Urinary bladder (tissue), 3 donors: ENCODE measurements at regions not wholly inside any gene's neighbourhood (a gene's known extent, or its start where the extent isn't known, plus 50 kb on each side); places are given as distances from the start of the nearest gene placed in this dataset.

Experiments
- DNase-seq: peaks from one replicate; pipeline ENCODE4 v3.0.0-alpha.2; 2015; ENCODE audit errors: extremely low spot score
- H3K27ac ChIP-seq: one replicate; pipeline ENCODE4 v1.5.1; 2013; ENCODE audit warnings: low read depth, mild to moderate bottlenecking, moderate library complexity
- H3K36me3 ChIP-seq: one replicate; pipeline ENCODE4 v1.6.1; 2013; ENCODE audit warnings: mild to moderate bottlenecking, moderate library complexity; ENCODE audit not compliant: insufficient read depth
- H3K4me1 ChIP-seq: one replicate; pipeline ENCODE4 v1.6.1; 2013; ENCODE audit warnings: mild to moderate bottlenecking, moderate library complexity; ENCODE audit not compliant: insufficient read depth
- H3K4me3 ChIP-seq: one replicate; pipeline ENCODE4 v1.5.1; 2013; ENCODE audit warnings: low read depth, low read length
- WGBS: extraction: QIAGEN DNeasy Blood & Tissue Kit; methylation state at CpG from one replicate; pipeline ENCODE4 v1.1.7; 2013; 5-methylcytosine and 5-hydroxymethylcytosine counted together
- donor health status: healthy with polysubstance abuse.
- donor health status: healthy.

DNA sequence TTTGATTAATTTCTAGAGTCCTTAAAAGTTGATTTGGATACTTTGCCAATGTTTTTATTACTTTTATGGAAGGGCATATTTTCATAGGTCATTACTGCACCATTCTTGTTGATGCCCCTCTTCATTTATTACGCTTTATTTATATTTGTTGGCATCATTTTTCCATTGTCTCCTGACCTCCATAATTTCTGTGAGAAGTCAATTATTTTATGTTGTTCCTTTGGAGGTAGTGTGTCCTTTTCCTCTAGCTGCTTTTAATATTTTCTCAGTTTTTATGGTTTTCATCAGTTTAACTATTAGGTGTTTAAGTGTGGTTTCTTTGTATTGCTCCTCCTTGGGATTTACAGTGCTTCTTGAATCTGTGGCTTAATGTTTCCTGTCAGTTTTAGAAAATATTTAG lies 134.9 kb downstream of the SAMD9 start:
- no peak overlapping the region for H3K4me3 ChIP-seq
- no peaks in the 10 kb centered on the region for H3K36me3 ChIP-seq
- DNase-seq, result no peak
- no peaks in the 10 kb centered on the region for H3K4me1 ChIP-seq
- 92% methylated on average over 1 of the region's 1 CpG for WGBS
- H3K27ac ChIP-seq, result no peak overlapping the region

DNA sequence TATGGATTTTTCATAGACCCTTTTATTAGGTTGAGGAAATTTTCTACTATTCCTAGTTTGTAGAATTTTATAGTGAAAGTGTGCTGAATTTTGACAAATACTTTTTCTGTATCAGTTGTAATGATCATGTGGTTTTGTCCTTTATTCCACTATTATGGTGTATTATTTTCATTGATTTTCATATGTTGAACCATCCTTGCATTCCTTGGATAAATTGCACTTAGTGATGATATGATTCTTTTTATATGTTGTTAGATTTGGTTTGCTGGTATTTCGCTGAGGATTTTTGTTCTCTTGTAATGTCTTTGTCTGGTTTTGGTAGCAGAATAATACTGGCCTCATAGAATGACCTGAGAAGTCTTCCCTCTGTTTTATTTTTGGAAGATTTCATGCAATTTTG lies 140.6 kb upstream of the CDK6 start:
- WGBS, result 84% methylated on average over 1 of the region's 1 CpG
- no peak for DNase-seq
- Histone ChIP-seq H3K27ac (no peak overlapping the region), H3K4me3 (no peak overlapping the region), H3K36me3 (no peaks in the 10 kb centered on the region), H3K4me1 (no peaks in the 10 kb centered on the region)

DNA sequence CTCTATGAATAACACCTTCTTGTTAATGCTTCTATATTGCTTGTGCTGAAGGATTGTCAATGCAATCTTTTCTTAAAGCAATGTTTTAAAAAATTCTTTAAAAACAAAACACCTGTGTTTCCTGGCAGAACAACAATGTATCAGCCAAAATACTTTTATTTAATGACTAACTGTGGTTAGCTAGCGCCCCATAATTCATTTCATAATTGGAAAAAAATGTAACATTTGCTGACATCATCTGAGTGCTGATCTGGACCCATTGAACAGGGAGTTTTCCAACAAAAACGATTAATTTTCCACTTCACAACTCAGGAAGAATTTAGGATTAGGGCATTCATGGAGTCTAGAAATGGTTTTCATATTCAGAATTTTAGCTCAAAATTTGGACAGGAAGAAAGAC lies 137.6 kb upstream of the CDK6 start:
- no peak overlapping the region for H3K4me3 ChIP-seq
- no peak for DNase-seq
- WGBS, result 67% methylated on average over 2 of the region's 2 CpGs
- no peak overlapping the region for H3K27ac ChIP-seq
- no peaks in the 10 kb centered on the region for H3K36me3 ChIP-seq
- H3K4me1 ChIP-seq, result no peaks in the 10 kb centered on the region

DNA sequence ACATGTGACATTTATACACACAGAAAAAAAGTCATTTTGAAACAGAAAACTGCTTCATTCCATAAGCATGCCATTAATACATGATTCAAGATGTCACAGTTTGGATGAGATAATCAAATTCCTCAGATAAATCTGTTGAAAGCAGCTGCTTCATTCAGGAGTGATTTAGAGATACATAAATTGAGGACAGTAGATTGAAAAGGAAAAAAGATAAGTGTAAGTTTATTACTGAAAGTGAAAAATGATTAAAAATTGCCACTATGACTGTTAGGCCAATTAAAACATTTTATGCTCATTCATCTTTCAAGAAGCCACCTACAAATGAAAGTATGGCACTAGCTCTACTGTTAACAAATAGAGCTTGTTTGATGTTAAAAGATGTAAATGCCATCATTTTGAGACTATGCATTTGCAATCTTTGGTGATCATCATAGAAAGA lies 136.9 kb upstream of the CDK6 start:
- Histone ChIP-seq H3K36me3 (no peaks in the 10 kb centered on the region), H3K27ac (no peak overlapping the region), H3K4me1 (no peaks in the 10 kb centered on the region), H3K4me3 (no peak overlapping the region)
- DNase-seq, result no peak

DNA sequence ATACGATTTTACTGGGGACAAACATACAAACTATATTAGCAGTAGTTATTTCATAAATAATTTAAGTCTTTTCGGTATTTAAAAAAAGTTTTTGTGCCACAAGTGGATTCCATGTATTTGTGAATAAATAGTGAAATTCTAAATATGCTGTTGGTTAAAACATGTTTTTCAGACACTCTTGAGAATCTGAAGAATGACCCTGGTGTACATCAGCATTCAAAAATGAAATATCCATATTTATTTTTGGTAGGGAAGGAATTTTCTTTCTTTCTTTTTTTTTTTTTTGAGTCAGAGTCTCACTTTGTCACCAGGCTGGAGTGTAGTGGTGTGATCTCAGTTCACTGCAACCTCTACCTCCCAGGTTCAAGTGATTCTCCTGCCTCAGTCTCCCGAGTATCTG lies 136.1 kb upstream of the CDK6 start:
- Histone ChIP-seq H3K4me3 (no peak overlapping the region), H3K36me3 (no peaks in the 10 kb centered on the region), H3K4me1 (no peaks in the 10 kb centered on the region), H3K27ac (no peak overlapping the region)
- 91% methylated on average over 3 of the region's 3 CpGs for WGBS
- DNase-seq, result no peak

DNA sequence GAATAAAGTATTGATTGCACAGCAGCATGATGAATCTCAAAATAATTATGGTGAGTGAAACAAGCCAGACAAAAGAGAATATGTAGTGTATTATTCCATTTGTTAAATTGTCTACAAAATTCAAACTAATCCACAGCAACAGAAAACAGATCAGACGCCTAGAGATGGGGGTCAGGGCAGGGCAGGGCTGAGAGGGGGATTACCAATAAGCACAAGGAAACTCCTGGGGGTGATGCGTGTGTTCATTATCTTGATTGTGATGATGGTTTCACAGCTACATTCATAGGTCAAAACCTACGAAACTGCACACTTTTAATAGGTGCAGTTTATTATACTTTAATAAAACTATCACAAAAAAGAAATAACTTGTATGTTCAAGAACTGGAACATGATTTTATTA lies 132.7 kb upstream of the CDK6 start:
- H3K4me3 ChIP-seq, result no peak overlapping the region
- no peaks in the 10 kb centered on the region for H3K36me3 ChIP-seq
- 72% methylated on average over 3 of the region's 3 CpGs for WGBS
- H3K4me1 ChIP-seq, result no peaks in the 10 kb centered on the region
- DNase-seq, result no peak
- no peak overlapping the region for H3K27ac ChIP-seq

DNA sequence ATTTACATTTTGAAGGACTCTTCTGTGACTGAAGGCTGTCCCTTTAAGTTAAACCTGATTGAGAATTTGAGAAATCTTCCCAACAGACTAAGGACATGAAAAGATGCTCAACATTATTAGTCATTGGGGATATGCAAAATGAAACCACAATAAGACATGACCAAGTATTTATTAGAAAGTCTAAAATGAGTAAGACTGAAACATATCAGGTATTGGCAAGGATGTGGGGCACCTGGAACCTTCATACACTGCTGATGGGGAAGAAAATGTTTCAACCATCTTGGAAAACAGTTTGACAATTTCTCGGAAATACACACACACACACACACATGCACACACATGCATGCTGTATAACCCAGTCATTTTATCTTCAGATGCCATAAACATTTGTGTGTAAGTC lies 132.1 kb upstream of the CDK6 start:
- 91% methylated on average over 1 of the region's 1 CpG for WGBS
- no peaks in the 10 kb centered on the region for H3K4me1 ChIP-seq

DNA sequence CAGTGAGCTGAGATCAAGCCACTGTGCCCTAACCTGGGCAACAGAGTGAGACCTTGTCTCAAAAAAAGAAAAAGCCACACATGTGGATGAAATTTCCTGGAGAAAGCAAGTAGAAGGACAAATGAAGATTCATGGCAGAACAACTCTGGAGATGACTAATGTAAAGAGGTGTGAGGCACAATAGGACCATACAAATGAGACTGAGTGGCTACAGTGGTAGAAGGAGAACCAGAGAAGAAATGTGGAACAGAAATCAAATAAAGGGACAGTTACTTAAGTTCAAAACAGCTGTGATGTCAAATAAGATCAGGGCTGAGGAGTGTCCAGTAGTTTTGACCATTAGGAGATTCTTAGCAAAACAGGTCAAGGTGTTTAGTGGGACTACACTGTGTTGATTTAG lies 130.9 kb upstream of the CDK6 start:
- Histone ChIP-seq H3K4me1 (no peaks in the 10 kb centered on the region), H3K4me3 (no peak overlapping the region), H3K27ac (no peak overlapping the region), H3K36me3 (no peaks in the 10 kb centered on the region)
- DNase-seq, result no peak

More for the DNA sequence above, 132.1 kb upstream of the CDK6 start:
- H3K27ac ChIP-seq, result no peak overlapping the region
- DNase-seq, result no peak
- no peak overlapping the region for H3K4me3 ChIP-seq
- H3K36me3 ChIP-seq, result no peaks in the 10 kb centered on the region

DNA sequence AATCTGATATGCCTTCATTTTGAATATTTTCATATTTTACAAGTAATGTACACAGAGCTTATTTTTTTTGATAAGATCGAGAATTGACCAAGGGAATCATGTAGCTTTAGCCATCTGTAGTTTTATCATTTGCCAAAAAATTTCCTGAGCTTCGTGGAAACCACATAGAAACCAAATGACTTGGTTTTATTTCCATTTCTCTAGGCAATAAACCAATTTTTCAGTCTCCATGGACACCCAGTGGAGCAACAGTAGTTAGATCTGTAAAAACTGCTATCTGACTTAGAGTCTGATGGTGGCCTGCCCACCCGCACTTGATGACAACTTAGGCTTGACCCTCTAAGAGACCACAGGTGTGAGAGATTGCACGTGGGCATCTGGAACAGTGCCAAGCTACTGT lies 127.8 kb upstream of the CDK6 start:
- 61% methylated on average over 4 of the region's 4 CpGs for WGBS

DNA sequence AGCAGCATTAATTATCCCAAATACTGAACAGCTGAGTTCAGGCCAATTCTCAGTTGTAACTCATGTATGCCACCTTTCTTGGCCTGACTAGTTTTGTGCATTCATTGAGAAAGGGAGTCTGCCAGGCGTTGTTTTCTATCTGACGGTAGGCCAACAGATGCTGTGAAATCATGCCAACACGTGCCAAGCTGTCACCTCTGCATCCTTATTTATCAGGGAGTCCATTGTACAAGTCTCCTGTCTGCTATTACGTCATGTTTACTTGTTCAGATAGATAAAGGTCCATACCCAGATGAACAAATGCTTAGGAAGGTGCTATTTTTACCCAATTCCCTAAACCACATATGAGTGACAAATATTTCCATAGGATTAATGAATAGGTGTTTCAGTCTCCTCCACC lies 127.2 kb upstream of the CDK6 start:
- no peak overlapping the region for H3K4me3 ChIP-seq
- no peaks in the 10 kb centered on the region for H3K4me1 ChIP-seq
- 81% methylated on average over 4 of the region's 4 CpGs for WGBS
- no peaks in the 10 kb centered on the region for H3K36me3 ChIP-seq
- no peak overlapping the region for H3K27ac ChIP-seq
- DNase-seq, result no peak

More for the DNA sequence above, 127.8 kb upstream of the CDK6 start:
- Histone ChIP-seq H3K36me3 (no peaks in the 10 kb centered on the region), H3K27ac (no peak overlapping the region), H3K4me3 (no peak overlapping the region), H3K4me1 (no peaks in the 10 kb centered on the region)
- DNase-seq, result no peak

DNA sequence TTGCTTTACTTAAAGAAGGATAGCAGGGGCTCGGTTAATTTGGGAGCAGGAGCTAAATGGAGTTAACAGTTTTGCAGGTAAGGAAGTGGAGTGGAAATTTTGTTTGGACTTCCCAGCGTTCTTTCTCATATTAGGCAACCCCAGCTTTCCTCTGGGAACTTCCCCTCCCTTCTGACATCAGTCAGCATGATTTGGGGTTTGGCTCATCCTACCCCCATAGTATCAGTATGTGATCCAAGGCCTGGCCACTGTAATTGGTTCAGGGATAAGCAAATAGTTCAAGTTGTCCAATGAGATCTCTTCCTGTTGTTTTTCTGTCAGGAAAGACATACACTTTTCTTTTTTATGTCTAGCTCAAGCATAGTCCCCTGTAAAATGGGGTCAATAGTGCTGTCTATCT lies 125.6 kb upstream of the CDK6 start:
- H3K4me1 ChIP-seq, result no peaks in the 10 kb centered on the region
- no peak overlapping the region for H3K27ac ChIP-seq
- WGBS, result 84% methylated on average over 2 of the region's 2 CpGs
- H3K4me3 ChIP-seq, result no peak overlapping the region
- no peaks in the 10 kb centered on the region for H3K36me3 ChIP-seq
- no peak for DNase-seq

DNA sequence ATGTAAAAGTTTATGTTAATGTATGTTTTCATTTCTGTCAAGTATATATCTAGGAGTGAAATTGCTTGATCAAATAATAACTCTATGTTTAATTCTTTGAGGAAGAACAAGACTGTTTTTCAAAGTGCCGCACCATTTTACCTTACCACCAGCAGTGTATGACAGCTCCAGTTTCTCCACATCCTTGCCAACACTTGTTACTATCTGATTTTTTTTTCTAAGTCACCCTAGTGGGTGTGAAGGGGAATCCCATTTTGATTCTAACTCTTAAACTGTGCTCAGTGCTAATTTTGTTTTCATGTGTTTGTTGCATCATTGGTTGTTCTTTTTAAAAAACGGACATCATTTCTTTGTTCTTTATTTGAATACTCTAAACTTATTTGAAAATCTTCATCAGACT lies 120.2 kb upstream of the CDK6 start:
- WGBS, result 95% methylated on average over 2 of the region's 2 CpGs
- Histone ChIP-seq H3K27ac (no peak overlapping the region), H3K36me3 (no peaks in the 10 kb centered on the region), H3K4me1 (no peaks in the 10 kb centered on the region), H3K4me3 (no peak overlapping the region)
- DNase-seq, result no peak

DNA sequence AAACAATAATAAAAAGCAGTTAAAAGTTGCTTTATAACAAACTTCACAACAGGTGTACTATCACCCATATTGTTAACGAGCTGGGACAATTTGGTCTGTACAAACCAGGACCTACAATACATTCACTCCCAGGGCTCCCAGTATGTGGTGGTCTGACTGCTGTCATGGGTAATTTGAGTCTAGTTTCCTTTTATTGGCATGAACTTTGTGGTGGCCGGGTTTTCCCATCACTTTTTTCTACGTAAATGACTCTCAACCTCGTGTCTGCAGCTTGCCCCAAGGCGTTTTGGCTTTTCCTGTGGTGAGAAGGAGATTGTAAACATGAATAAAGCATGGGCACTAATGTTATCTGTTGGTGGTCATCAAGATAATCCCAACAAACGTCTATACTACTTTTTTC lies 118.7 kb upstream of the CDK6 start:
- DNase-seq, result no peak
- Histone ChIP-seq H3K27ac (no peak overlapping the region), H3K36me3 (no peaks in the 10 kb centered on the region), H3K4me1 (no peaks in the 10 kb centered on the region), H3K4me3 (no peak overlapping the region)
- WGBS, result 58% methylated on average over 6 of the region's 6 CpGs

DNA sequence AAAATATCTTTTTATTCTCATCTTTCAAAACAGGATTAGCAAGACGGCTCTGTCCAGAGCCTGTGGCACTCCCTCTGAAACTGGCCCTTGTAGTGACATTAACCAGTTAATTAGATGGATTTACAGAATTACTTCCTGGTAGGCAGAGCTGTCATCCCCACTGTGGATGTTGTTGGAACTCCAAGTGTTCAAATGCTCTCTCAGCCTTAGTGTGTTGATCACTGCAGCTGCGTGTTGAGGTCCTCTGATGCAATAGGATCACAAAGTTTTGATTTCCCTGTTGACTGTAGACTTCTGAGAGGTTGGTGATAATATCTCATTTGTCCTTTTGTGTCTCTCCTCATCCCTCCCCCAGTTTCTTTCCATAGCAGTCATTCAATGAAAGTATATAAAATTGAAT lies 117.3 kb upstream of the CDK6 start:
- H3K4me1 ChIP-seq, result no peaks in the 10 kb centered on the region
- no peak for DNase-seq
- WGBS, result 25% methylated on average over 2 of the region's 2 CpGs
- no peak overlapping the region for H3K27ac ChIP-seq
- H3K4me3 ChIP-seq, result no peak overlapping the region
- H3K36me3 ChIP-seq, result no peaks in the 10 kb centered on the region

DNA sequence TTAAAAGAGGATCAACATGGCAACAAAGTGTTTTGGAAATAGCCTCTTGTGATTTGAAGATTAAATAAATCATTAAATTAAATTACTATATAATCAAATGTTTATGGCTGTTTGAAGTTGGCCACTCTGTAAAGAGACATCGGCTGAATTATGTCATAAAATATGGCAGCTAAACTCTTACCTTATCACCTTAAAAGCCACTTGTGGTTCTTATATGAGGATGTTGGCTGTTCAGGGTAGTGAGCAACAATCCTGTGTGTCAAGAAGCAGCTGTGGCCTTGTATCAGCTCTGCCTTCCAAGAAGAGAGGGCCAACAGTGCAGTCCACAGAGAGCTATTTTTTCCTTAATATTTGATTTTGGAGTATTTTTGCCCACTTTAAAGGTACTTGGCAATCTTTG lies 113.4 kb upstream of the CDK6 start:
- Histone ChIP-seq H3K4me1 (no peaks in the 10 kb centered on the region), H3K4me3 (no peak overlapping the region), H3K27ac (no peak overlapping the region), H3K36me3 (no peaks in the 10 kb centered on the region)
- DNase-seq, result no peak
- 24% methylated on average over 1 of the region's 1 CpG for WGBS
